Stimulated activated CD4-positive, alpha-beta T cell treated with anti-CD3 and anti-CD28 coated beads, Interleukin-4, amount 100 ng/mL, for 4 hours (primary cell): ENCODE measurements at regions not wholly inside any gene's neighbourhood (a gene's known extent, or its start where the extent isn't known, plus 50 kb on each side); places are given as distances from the start of the nearest gene placed in this dataset.

Experiments used
- DNase-seq, 2 experiments: peaks; one replicate each; pipeline ENCODE4 v3.0.0-alpha.2; 2020

DNA sequence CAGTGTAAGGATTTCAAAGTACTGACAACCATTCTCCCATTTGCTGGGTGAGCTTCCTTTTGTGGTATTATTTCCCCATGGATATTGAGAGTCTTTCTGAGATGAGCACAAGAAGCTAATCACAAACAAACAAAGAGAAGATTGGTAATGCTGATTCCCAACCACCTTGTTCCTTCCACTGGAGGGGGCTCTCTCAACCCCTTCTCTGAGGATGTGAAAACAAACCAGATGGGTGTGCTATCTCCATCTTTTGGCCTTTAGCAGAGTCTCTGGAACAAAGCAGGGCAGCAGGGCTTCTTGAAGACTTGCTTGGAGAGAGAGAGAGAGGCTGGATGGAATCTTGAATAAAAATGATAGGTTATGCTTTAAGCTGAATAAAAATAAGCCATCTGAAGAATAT lies 576.7 kb upstream of the ZNF462 start:
- DNase-seq = no peak

DNA sequence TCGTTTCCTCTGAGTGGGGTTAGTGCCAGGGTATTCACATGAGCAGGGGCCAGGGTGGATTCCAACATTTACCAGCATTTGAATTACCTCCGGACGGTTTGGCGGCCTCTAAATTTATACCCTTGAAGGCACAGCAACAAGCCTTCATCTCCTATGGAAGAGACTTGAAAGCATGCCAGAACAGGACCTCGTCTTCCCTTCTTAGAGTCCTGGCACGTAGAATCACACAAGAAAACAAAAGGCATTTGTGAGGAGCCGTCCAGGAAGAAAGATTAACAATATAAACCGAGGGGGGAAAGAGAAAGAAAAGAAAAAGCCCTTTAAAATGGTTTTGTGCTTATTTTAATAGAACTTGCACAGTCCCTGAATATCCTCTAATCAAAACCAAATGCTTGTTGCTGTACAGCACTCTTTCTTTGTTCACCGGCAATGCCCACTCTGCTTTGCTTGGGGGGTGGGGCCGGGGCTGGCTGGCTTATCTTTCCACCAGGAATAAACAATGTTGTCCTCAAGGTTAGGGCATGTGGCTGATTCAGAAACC lies 575.8 kb upstream of the ZNF462 start:
- DNase-seq = no peak

DNA sequence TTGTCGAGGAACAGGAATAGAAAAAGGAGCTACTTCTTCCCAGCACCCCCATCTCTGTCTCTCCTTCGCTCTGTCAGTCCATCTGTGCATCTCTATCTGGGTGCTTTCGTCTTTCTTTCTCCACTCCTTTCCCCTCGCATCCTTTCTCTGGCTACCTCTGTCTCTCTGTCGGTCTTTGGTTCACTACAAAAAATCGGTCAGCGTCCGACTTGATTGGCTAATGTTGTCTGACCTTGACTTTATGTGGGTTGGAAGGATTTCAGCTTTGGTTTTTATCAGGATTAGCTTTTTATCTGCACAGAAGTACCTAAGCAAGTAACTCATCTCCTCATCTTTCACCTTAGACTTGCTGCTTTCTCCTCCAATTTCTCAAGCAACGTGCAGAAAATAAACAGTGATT lies 575.2 kb upstream of the ZNF462 start:
- no peak for DNase-seq

DNA sequence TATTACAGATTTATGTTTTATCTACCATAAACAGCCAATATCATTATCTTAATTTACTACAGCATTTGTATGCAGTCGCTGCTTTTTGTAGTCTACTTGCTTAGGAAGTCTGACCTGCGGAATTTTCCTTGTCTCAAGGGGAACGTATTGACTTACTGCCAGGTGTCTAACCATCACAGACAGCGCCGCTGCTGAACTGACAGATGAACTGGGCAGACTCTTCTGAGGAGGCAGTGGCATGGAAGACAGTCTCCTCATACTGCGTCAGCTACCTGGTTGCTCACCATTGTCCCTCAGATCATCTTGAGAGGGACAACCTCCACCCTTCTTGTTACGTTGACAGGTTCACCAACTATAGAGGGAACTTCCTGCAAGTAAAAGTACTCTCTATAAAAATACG lies 574.3 kb upstream of the ZNF462 start:
- no peak for DNase-seq

DNA sequence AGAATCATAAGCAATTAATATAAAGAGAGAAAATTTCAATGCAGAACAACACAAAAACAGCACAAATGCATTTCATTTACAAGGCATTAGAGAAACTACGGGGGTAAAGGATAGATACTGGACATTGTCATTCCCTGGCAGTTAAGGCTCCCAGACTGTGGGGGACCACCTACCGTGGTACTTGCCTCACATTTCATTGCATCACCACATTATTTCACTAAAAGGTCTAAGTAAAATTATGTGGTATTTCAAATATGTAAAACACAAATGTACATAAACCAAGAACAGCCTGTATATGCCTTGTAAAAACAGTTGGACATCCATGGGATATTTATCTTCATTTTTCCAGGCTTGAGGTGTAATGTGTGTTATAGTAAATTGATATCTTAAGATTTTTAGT lies 571.2 kb upstream of the ZNF462 start:
- no peak for DNase-seq

DNA sequence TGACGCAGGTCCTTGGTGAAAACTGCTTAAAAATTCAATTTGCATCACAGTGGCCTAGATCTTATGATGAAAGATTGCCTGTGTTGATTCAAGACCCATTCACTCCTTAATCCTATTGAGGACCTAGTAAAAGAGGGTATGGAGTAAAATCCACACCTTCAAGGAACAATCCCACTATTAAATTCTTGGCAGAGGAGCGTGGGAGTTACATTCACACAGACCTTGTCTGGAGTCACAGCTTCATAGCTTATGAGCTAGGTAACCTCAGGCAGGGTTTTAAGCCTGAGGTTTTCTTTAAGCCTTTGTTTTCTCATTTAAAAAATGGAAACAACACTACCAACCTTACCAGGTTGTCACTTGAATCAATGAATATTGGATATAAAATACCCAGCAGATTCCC lies 566.5 kb upstream of the ZNF462 start:
- DNase-seq = no peak

DNA sequence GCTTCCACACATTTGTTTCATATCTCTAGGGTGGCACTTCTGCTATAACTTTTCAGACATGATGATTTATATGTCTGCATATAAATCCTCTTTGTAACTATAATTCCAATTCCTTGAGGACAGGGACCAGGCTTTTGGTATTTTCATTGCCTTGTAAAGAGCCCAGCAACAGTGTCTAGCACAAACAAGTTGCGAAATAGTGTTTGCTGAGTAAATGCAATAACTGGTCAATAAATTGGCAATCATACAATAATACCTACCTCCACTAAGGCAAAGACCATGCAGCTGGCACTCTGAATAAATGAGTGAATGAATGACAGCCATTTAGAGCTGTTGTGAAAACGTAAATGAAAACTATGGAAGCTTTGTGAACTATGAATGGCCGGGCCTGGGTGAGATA lies 564.0 kb upstream of the ZNF462 start:
- no peak for DNase-seq

DNA sequence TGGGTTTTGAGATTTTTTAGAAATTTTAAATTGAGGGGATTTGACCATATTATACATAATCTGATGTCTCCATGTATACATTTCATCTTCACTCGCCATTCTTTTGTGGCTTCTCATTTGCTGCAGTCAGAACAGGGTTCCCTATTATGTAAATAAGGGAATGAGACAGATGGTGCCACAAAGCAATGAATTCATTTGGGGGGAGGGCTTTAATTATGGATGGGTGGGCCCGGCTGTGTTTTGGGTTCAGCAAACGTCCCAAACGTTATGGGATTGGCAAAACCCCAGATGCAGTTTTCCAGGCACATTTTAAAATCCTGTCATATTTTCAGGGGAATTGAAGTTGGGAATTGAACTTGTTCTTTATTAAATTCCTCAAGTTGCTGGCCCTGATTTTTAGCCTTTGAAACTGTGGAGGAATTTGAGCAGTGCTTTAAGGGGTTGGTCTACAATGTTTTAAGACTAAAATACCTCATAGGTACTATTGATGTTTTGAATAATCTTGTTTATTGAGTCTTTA lies 558.5 kb upstream of the ZNF462 start:
- DNase-seq = no peak

DNA sequence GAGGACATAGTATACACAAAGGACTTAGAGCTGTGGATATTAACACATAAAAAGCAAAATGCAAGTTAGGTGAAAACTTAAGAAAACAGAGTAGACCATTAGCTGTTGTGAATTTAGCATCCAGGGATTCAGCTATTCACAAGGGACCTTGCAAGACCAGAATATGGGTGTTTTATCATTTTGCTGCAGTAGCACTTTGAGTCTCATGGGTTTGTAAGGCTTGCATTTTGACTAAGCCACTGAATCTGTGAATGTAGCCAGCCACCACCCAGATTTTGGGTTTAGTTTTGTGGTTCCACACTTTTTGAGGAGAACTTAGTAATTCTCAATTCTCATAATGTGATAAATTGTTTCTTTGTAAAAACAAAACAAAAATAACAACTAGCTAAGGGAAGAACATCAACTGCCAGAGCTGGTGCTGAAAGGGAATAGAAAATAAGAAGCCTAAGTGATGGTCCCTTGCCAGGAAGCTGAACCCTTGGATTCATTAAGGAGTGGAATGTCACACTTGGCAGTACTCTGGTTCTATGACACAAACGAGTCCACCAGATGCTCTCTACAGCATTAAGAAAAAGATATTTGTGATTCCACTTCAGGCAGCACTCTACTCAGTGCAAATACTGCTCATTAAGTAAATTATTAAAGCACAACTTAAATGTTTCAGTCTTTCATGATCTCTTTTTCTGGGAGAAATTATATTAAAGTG lies 557.4 kb upstream of the ZNF462 start:
- DNase-seq = no peak

DNA sequence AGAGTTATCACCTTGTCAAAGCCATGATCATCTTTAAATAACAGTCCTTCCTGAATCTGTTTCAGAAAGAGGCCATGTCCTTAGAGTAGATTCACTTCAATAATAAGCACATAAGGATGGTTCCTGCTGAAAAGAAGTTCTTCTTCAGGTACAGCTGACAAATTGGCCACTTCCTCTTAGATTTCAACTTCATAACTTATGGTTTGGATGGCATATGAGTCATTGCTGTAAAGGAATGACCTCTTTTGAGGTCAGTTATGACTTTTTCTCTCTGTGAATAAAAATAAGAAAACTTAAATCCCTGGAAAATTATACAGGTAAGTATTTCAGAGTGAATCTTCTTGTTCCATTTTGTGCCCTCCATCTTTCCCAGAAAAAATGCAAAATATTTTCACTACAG lies 555.3 kb upstream of the ZNF462 start:
- no peak for DNase-seq

DNA sequence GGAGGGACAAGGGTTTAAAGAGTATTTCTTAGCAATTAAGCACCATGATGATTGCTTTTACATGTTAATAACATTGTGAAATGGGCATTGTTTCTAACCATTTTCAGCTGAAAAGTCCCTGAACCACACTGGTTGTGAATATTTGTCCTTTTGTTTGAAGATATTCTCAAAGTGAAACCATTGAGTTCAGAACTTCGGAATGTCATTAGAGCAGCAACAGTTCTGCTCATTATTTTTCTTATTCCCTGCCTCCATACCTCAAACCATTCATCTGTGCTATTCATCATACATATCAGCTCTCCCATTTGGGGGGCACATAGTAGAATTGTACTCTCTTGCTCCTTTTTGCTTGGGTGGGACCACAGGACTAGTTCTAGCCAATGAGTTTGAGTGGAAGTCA lies 553.0 kb upstream of the ZNF462 start:
- DNase-seq = no peak

DNA sequence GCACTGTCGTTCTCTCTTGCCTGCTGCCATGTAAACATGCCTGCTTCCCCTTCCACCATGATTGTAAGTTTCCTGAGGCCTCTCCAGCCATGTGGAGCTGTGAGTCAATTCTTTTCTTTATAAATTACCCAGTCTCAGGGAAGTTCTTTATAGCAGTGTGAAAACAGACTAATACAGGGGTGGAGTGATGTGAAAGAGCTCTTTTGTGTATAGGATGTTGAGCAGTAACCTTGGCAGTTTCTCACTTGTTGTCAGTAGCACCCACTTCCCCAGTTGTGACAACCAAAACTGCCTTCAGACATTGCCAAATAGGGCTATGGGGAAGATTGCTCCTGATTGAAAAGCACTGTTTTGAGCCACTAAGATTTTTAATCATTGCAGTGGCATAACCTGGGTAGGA lies 552.2 kb upstream of the ZNF462 start:
- no peak for DNase-seq

DNA sequence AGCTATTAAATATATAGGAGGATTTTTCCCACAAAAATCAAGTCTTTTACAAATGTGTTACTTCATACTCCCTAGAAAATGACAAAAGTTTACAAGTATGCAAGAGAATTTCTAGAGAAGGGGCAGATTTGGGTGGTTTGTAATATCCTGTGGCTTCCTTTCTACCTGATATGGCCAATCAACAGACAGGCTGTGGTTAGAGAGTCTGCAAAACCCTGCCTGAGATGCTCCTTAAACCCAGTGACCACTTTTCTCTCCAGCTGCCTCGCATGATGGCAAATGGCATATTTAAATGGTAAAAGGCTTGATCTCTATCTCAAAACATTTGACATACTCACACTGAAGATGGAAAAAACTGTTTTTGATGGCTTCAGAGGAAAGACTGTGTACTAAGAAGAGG lies 550.1 kb upstream of the ZNF462 start:
- no peak for DNase-seq

DNA sequence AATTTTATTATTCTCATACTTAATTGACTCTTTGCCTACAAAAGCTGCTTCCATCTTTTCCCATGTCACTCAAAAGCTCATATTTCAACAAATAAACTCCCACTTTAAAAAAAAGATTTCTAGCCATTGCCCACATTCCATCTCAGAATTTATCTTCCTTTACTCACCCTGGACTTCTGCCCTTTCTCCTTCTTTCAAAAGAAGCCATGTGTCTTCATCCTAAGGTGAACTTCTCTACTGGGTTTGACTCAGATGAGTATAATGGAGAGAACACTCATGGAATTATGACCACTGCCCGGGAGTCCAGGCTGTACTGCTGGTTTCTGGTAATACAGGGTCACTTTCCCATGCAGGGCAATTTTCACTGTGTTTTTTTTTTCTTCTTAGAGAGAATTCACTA lies 548.5 kb upstream of the ZNF462 start:
- no peak for DNase-seq

DNA sequence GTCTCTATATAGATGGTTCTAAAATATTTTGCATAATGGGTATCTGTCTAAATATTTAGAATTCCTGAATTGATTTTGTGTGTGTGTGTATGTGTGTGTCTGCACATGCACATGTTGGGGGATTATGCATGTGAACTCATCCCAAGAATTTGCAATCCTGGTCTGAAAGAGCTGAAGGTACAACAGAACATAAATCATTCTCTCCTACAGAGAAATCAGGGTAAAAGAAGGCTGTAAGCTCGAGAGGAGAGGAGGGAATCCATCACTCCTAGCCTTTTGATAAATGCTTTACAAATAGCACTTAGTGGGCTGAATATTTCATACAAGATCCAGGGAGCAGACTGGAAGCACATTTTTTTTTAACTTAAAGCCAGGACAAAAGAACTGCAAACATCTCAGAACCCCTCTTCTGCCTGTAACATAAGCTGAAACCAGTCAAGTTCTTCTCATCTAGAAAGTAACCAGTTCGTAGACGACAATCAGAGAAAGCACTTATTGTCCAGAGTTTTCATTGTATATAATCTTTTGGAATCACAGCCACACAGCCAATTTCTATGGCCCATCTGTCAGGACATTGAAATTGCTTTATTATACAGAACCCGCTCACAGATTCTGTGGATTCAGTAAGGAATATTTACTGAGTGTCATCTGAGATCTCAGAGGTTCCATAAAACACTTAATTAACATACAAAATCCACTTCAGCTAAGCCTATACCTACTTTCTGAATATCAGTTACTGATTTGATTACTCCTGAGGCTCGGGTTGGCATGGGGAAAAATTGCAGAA lies 541.4 kb upstream of the ZNF462 start:
- DNase-seq = no peak

DNA sequence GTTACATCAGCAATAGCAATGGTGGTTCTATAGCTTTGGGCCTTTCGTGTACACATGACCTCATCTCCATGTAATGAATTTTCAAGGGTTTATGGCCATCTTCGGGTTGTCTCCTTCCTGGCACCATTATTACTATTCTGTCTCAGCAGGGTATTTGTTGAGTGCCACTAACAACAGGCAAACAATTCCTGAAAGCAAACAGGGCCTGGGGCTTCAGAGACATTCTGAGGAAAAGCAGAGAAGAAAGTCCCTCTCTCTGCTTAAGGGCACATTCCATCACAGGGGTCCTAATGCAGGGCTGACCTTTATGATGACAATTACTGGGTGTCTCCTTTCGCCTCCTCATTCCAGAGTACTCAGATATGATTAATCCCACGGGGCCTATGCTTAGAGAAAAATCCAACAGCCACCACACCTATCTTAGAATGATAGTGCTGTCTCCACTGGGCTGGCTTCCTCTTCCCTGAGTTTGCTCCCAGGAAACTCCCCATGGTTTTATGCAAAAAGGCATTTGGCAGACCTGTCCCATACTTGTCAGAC lies 540.2 kb upstream of the ZNF462 start:
- no peak for DNase-seq

DNA sequence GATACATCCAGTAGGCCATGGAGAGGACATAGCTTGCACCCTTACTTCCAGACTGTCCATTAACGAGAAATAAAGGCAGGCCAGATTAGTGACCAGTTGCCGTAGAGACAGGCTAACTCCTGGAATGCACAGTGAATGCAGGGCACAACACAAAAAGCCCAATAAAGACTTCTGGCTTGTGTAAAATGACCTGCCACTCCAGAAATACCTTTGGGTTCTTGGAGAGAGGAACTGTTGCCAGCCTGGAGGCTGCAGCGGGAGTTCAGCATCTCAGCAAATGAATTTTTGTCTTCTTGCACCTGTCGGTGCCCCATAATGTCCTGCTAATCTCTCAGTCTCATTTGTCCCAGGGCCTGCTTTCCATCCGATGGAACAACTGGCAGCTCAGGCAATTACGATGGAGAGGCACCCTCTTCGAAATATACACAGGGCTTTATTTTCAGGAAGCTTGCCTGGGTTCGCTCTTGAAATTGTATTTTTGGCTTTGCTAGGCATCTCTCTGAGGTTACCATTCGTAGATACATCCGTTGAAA lies 538.8 kb upstream of the ZNF462 start:
- no peak for DNase-seq

DNA sequence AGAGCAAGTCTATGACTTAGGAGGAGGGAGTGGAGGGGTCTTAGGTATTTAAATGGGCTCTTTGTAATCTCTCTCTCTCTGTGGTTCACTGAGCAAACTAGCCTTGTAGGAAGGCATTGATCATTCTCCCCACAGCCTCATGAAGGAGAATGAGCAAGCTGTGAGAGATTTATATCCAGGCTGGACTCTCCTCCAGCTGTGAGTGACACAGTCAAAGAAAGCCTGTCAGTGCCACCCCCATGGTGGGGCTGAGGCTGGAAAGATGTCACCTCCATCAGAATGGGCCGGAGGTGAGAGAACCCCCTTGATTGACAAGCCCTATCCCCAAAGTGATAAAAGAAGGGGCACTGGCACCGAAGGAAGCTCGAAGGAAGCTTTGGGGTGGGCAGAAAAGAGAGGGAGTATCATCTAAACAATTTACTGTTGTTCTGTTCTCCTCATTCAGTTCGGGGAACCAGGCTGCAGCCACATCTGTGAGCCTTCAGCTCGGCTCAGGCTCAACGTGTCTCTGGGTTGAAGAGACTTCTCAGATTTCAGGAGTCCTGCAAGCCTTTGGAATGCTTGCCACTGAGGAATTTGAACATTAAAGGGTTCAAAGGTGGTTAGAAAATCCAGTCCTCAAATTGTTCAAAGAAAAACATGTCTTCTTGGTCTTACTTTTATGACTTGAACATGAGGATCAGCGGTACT lies 538.2 kb upstream of the ZNF462 start:
- no peak for DNase-seq

DNA sequence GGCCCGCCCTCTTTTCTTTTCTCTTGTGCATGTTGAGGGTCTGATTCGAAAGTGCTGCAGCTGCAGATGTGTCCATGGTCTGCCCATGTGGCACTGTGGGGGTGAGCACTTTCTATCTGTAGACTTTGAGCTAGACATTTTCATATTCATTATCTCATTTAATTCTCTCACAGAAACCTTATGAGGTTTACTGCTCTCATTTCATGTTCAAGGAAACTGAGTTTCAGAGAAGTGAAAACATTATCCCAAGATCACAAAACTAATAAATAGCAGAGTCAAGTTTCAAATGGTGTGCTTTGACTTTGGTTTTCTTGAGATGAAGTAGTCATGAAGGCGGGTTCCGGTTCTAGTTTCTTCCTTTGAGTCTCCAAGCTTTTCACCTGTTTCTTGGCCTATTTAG lies 536.5 kb upstream of the ZNF462 start:
- no peak for DNase-seq

DNA sequence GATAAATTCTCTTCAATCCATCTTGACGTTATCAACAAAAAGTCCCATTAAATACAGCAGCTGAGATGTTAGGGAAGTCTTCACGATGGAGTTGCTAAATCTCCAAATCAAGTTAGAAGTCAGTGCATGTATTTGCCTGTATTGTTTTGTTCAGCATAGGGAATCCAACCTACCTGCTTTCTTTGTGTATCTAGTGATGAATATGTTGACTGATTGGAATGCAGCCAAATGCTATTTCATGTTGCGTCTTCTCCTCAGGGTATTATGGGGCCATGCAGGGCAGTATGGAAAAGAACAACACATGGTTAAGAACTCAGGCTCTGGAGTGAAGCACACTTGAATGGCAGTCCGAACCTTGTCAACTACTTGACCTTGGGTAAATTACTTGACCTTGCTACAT lies 529.5 kb upstream of the ZNF462 start:
- no peak for DNase-seq

DNA sequence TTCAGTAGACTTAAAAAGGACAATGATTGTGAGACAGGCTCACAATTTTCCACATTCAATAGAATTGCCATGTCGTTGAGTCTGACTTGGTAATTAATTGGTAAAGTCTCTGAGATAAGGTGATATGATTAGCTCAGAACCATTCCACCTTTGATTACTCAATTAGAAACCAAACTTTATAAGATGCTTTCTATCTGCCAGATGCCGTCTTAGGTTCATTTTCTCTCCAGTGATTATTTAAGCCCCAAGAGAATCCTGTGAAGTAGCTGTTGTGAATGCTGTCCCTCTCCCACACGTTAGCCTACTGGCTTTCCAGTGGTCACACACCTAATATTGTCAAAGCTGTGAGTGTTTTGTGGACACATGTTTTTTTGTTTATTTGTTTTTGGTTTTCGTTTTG lies 528.9 kb upstream of the ZNF462 start:
- DNase-seq = no peak

DNA sequence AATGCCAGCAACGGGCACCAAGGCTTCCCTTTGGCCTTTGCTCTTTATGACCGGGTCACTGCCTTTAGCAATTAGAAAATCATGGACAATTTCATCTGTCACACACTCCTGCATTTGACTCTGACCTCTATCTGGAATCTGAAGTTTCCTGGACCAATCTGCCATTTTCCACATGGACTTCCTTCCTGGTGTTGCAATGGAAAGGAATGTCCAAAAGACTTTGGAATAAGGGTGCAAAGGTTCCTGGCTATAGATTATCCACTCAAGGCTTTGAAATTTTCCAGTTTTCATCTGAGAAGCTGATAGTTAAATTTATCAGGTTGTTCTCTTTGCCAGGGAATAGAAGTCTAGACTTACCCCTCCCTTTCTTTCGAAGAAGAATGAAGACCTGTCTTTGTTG lies 523.1 kb upstream of the ZNF462 start:
- DNase-seq = no peak

DNA sequence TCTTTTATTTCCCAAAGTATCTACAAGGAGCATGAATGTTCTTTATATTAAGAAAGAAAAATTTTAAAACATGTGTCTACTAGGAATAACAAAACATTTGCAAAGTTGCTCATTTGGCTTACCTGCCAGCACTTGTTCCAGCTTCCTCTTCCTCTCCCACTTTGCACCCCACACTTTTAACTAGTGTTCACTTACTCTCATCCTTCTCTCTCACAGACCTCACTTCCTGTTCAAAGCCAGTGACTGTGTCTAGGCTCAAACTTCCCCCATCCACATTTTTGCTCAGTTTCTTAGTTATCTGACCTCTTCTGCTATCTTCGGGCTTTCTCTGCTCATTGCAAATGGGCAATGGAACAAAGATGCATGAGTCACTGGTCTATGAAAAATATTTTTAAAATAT lies 512.2 kb upstream of the ZNF462 start:
- DNase-seq = no peak
